H1 (cell line): ENCODE measurements at regions not wholly inside any gene's neighbourhood (a gene's known extent, or its start where the extent isn't known, plus 50 kb on each side); places are given as distances from the start of the nearest gene placed in this dataset.
A peak's percentile ranks its signal among the peaks of the same experiment; 100 is the strongest.

Source experiments
- CTCF ChIA-PET: fragments of 300-600 bp; sonication (Branson Sonifier 250); formaldehyde crosslinking; loops from one replicate; lab custom pipeline; 2021; ENCODE audit not compliant: partially characterized antibody; lab: Charles Lee
- POLR2A ChIA-PET: fragments of 300-600 bp; sonication (Branson Sonifier 250); formaldehyde crosslinking; loops from one replicate; lab custom pipeline; 2021; ENCODE audit warnings: inconsistent platforms; ENCODE audit not compliant: partially characterized antibody; lab: Charles Lee
- DNase-seq, 2 experiments: peaks; one replicate each; pipeline versions ENCODE4 v3.0.0 to v3.0.0-alpha.2; 2010 to 2022; ENCODE audit warnings: low spot score in 2 of 2, low read depth in 1 of 2, mixed read lengths in 1 of 2
- FAIRE-seq: peaks from 2 replicates; lab custom pipeline; 2011; peaks lifted over from hg19 to GRCh38; lab: Jason Lieb, UNC
- H2AFZ ChIP-seq: 2 replicates; pipeline ENCODE4 v1.8.1; 2012; ENCODE audit warnings: low read length, inconsistent platforms
- H2AK5ac ChIP-seq: 2 replicates; pipeline ENCODE4 v1.6.1; 2013; ENCODE audit warnings: low read depth, low read length
- H2BK120ac ChIP-seq: replicated peaks from 2 replicates; pipeline ENCODE3; 2013; ENCODE audit warnings: low read depth, low read length, inconsistent platforms
- H2BK12ac ChIP-seq: 2 replicates; pipeline ENCODE4 v1.6.1; 2013; ENCODE audit warnings: low read depth, low read length
- H2BK15ac ChIP-seq: 2 replicates; pipeline ENCODE4 v1.6.1; 2013; ENCODE audit warnings: low read length
- H2BK20ac ChIP-seq: 2 replicates; pipeline ENCODE4 v1.6.1; 2013; ENCODE audit warnings: low read length
- H2BK5ac ChIP-seq: 2 replicates; pipeline ENCODE4 v1.6.1; 2013; ENCODE audit warnings: low read depth, low read length
- H3K14ac ChIP-seq: 2 replicates; pipeline ENCODE4 v1.6.1; 2013; ENCODE audit warnings: inconsistent platforms; ENCODE audit not compliant: insufficient read length
- H3K18ac ChIP-seq: 2 replicates; pipeline ENCODE4 v1.6.1; 2013; ENCODE audit warnings: low read length; ENCODE audit errors: extremely low read depth
- H3K23ac ChIP-seq: 2 replicates; pipeline ENCODE4 v1.6.1; 2013; ENCODE audit warnings: inconsistent platforms; ENCODE audit not compliant: insufficient read length
- H3K23me2 ChIP-seq: 2 replicates; pipeline ENCODE4 v1.6.1; 2013; ENCODE audit warnings: low read depth, low read length
- H3K27ac ChIP-seq: 2 replicates; pipeline ENCODE4 v1.6.1; 2011; ENCODE audit warnings: low read depth, low read length, inconsistent platforms
- H3K27me3 ChIP-seq, 4 experiments: replicated peaks in 1 of 4; 1 replicate in 1 of 4; 2 replicates in 3 of 4; pipeline versions ENCODE4 v1.6.1 to v1.8.1; 2011 to 2013; ENCODE audit warnings: low read length in 3 of 4, mild to moderate bottlenecking in 3 of 4, inconsistent platforms in 2 of 4, mixed read lengths in 2 of 4, moderate library complexity in 1 of 4; ENCODE audit not compliant: control insufficient read depth in 3 of 4, insufficient read depth in 3 of 4; ENCODE audit errors: extremely low read depth in 1 of 4
- H3K36me3 ChIP-seq, 4 experiments: 2 replicates each; pipeline versions ENCODE4 v1.6.1 to v1.8.1; 2011 to 2013; ENCODE audit warnings: mild to moderate bottlenecking in 4 of 4, low read length in 3 of 4, moderate library complexity in 2 of 4, control low read depth in 1 of 4, inconsistent platforms in 1 of 4; ENCODE audit not compliant: insufficient read depth in 4 of 4, control insufficient read depth in 2 of 4
- H3K4ac ChIP-seq: replicated peaks from 2 replicates; pipeline ENCODE3; 2013; ENCODE audit warnings: low read length, low read depth, mixed read lengths, inconsistent platforms; ENCODE audit not compliant: insufficient read length
- H3K4me1 ChIP-seq, 4 experiments: replicated peaks in 1 of 4; 1 replicate in 1 of 4; 2 replicates in 3 of 4; pipeline versions ENCODE4 v1.6.1 to v1.8.1; 2011 to 2013; ENCODE audit warnings: low read length in 3 of 4, inconsistent platforms in 2 of 4, mixed read lengths in 1 of 4; ENCODE audit not compliant: insufficient read depth in 4 of 4, control insufficient read depth in 3 of 4
- H3K4me2 ChIP-seq, 2 experiments: 2 replicates each; pipeline versions ENCODE4 v1.6.1 to v1.8.1; 2011 to 2013; ENCODE audit warnings: low read depth in 2 of 2, low read length in 2 of 2, control low read depth in 1 of 2, inconsistent platforms in 1 of 2, mild to moderate bottlenecking in 1 of 2; ENCODE audit not compliant: insufficient read depth in 1 of 2
- H3K4me3 ChIP-seq, 4 experiments: fragments of 200-600, 300-600 bp in 1 of 4; sonication (generic), shearing (Covaris generic), sonication (Bioruptor Twin) in 1 of 4; 2 replicates each; pipeline versions ENCODE4 v1.5.1 to v1.8.1; 2011 to 2016; ENCODE audit warnings: low read length in 4 of 4, low read depth in 3 of 4, control low read depth in 2 of 4, inconsistent platforms in 2 of 4, mild to moderate bottlenecking in 2 of 4, mixed read lengths in 1 of 4, moderate library complexity in 1 of 4; ENCODE audit not compliant: insufficient read depth in 2 of 4; ENCODE audit errors: extremely low read depth in 1 of 4
- H3K56ac ChIP-seq: replicated peaks from 2 replicates; pipeline ENCODE3; 2013; ENCODE audit warnings: low read depth, mild to moderate bottlenecking, mixed read lengths, low read length, inconsistent platforms; ENCODE audit not compliant: insufficient read length
- H3K79me1 ChIP-seq: 2 replicates; pipeline ENCODE4 v1.6.1; 2013; ENCODE audit warnings: low read depth, low read length, control low read depth
- H3K79me2 ChIP-seq, 2 experiments: 2 replicates each; pipeline versions ENCODE4 v1.6.1 to v1.8.1; 2012 to 2013; ENCODE audit warnings: low read length in 2 of 2, mild to moderate bottlenecking in 2 of 2, inconsistent platforms in 1 of 2; ENCODE audit not compliant: insufficient read depth in 2 of 2, control insufficient read depth in 1 of 2
- H3K9ac ChIP-seq, 4 experiments: replicated peaks in 1 of 4; 1 replicate in 1 of 4; 2 replicates in 3 of 4; pipeline versions ENCODE4 v1.6.1 to v1.8.1; 2011 to 2013; ENCODE audit warnings: low read depth in 3 of 4, low read length in 3 of 4, control low read depth in 2 of 4, mild to moderate bottlenecking in 2 of 4, moderate library complexity in 2 of 4, inconsistent platforms in 1 of 4; ENCODE audit errors: extremely low read depth in 1 of 4
- H3K9me3 ChIP-seq, 2 experiments: 2 replicates each; pipeline versions ENCODE4 v1.6.1 to v1.8.1; 2012 to 2013; ENCODE audit warnings: mild to moderate bottlenecking in 2 of 2, moderate library complexity in 2 of 2, control low read depth in 1 of 2, inconsistent platforms in 1 of 2, low read depth in 1 of 2, low read length in 1 of 2, mixed read lengths in 1 of 2; ENCODE audit not compliant: insufficient read depth in 2 of 2
- H4K20me1 ChIP-seq, 2 experiments: replicated peaks in 1 of 2; 2 replicates each; pipeline versions ENCODE3 to v1.8.1; 2011 to 2013; ENCODE audit warnings: inconsistent platforms in 2 of 2, low read length in 2 of 2, mild to moderate bottlenecking in 1 of 2; ENCODE audit not compliant: insufficient read depth in 2 of 2, control insufficient read depth in 1 of 2
- H4K5ac ChIP-seq: 2 replicates; pipeline ENCODE4 v1.6.1; 2013; ENCODE audit warnings: low read length, low read depth, mixed read lengths, inconsistent platforms; ENCODE audit not compliant: insufficient read length
- H4K8ac ChIP-seq: 2 replicates; pipeline ENCODE4 v1.8.0; 2013; ENCODE audit warnings: mild to moderate bottlenecking, moderate library complexity, low read length, inconsistent platforms; ENCODE audit not compliant: insufficient read depth; ENCODE audit errors: extremely low read depth
- H4K91ac ChIP-seq: replicated peaks from 2 replicates; pipeline ENCODE3; 2013; ENCODE audit warnings: low read length, mixed read lengths, inconsistent platforms; ENCODE audit not compliant: insufficient read length
- E2F6 ChIP-seq: IDR thresholded peaks from 2 replicates; pipeline ENCODE4 v1.6.1; 2012; ENCODE audit warnings: inconsistent platforms
- KDM1A ChIP-seq: fragments of 200-600, 300-600 bp; sonication (generic); IDR thresholded peaks from 2 replicates; pipeline ENCODE4 v1.7.1; 2016; ENCODE audit warnings: mild to moderate bottlenecking, low read length, borderline replicate concordance
- WGBS, 2 experiments: shearing (Covaris generic) in 1 of 2; methylation state at CpG; one replicate each; pipeline versions ENCODE4 v1.1.6 to v1.1.7; 2013 to 2015; ENCODE audit warnings: low lambda C conversion rate in 2 of 2, mixed read lengths in 2 of 2, inconsistent platforms in 1 of 2, low coverage in 1 of 2, missing lambda C conversion rate in 1 of 2; ENCODE audit not compliant: insufficient replicate concordance in 2 of 2, insufficient coverage in 1 of 2, insufficient read length in 1 of 2; ENCODE audit errors: extremely low coverage in 1 of 2, missing lambda C conversion rate in 1 of 2; 5-methylcytosine and 5-hydroxymethylcytosine counted together

- Histone ChIP-seq H2BK120ac (peak overlapping the region; percentile 24), H3K23me2 (no peaks in the 10 kb centered on the region), H3K79me2 (no peaks in the 10 kb centered on the region), H4K5ac (no peak overlapping the region), H2BK15ac (peak overlapping the region; percentile 48; the same call in 1 of the 2 replicates), H2AK5ac (peak overlapping the region; percentile 59; the same call in 1 of the 2 replicates), H3K4me2 (no peak overlapping the region), H3K79me1 (no peaks in the 10 kb centered on the region), H2AFZ (no peak overlapping the region), H3K9ac (no peak overlapping the region), H3K14ac (no peak overlapping the region), H3K4me1 (peaks cover 2 to 25% (median 11%) of the 10 kb centered on the region in 4 experiments), H3K27ac (no peak overlapping the region), H4K8ac (no peak overlapping the region), H4K91ac (peak overlapping the region; percentile 72), H3K27me3 (no peaks in the 10 kb centered on the region; a peak in 1 of 7 replicates), H2BK20ac (peak overlapping the region; percentile 63; the same call in 1 of the 2 replicates), H3K23ac (no peak overlapping the region), H3K56ac (no peak overlapping the region), H3K36me3 (no peaks in the 10 kb centered on the region), H4K20me1 (no peaks in the 10 kb centered on the region), H2BK12ac (peak overlapping the region; percentile 78; the same call in 1 of the 2 replicates), H2BK5ac (0 out of 2 replicates have a peak overlapping the region, but pooled peaks have one; percentile 5), H3K4me3 (no peak overlapping the region; a peak in 1 of 8 replicates), H3K4ac (peak overlapping the region; percentile 36), H3K18ac (no peak overlapping the region; the same call in 1 of the 2 replicates), H3K9me3 (no peaks in the 10 kb centered on the region)
- no peak for DNase-seq
- TF ChIP-seq KDM1A (no peak), E2F6 (no peak)
- CTCF ChIA-PET: interaction anchor here (1.3 kb wide), 1 partner anchor 19 kb away, joined by 4 read pairs; no protein-coding TSS in a partner anchor
- no peak for FAIRE-seq
- 88% methylated on average over 12 of the region's 12 CpGs; no CpG with 5 or more reads in 1 of the 2 experiments for WGBS, 2 experiments
- POLR2A ChIA-PET: interaction anchor here (0.9 kb wide), 1 partner anchor 48 kb away, joined by 3 read pairs; no protein-coding TSS in a partner anchor
Measured at GRCh38 chr1:234914606-234915290, 213.9 kb downstream of the TOMM20 start.
